Pancreas (tissue), 10 donors: ENCODE measurements at regions not wholly inside any gene's neighbourhood (a gene's known extent, or its start where the extent isn't known, plus 50 kb on each side); places are given as distances from the start of the nearest gene placed in this dataset.

Experiments
- ATAC-seq, 4 donors: fragments of 200-7000 bp; cut with Tn5 transposase; one replicate each; pipeline versions ENCODE4 v1.8.0 to v1.9.1; 2020; ENCODE audit warnings: mild to moderate bottlenecking in 4 of 4, moderate library complexity in 4 of 4
- DNase-seq, 6 donors: peaks; one replicate each; pipeline ENCODE4 v3.0.0-alpha.2; 2020
- FAIRE-seq: peaks from 2 replicates; lab custom pipeline; 2012; peaks lifted over from hg19 to GRCh38; lab: Jason Lieb, UNC
- H3K27ac ChIP-seq, 4 donors: fragments of 200-600 bp; sonication (generic); 1 replicate in 3 of 4; 2 replicates in 1 of 4; pipeline versions ENCODE4 v1.5.0 to v1.8.0; 2020
- H3K27me3 ChIP-seq, 4 donors: fragments of 200-600 bp; one replicate each; pipeline ENCODE4 v1.8.0; 2021
- H3K36me3 ChIP-seq, 3 donors: fragments of 200-600 bp; sonication (generic) in 1 of 3; one replicate each; pipeline versions ENCODE4 v1.5.0 to v1.8.0; 2020 to 2021
- H3K4me1 ChIP-seq, 3 donors: fragments of 200-600 bp; one replicate each; pipeline ENCODE4 v1.8.0; 2021
- H3K4me3 ChIP-seq, 4 donors: fragments of 200-600 bp; sonication (generic) in 2 of 4; one replicate each; pipeline versions ENCODE4 v1.5.0 to v1.8.0; 2020 to 2021
- H3K9me3 ChIP-seq, 4 donors: fragments of 200-600 bp; one replicate each; pipeline ENCODE4 v1.8.0; 2021
- WGBS, 2 donors: extraction: QIAGEN DNeasy Blood & Tissue Kit; methylation state at CpG; one replicate each; pipeline ENCODE4 v1.1.7; 2013; 5-methylcytosine and 5-hydroxymethylcytosine counted together
- intact Hi-C, 3 donors: fragments of 100-400 bp; cut with DNase I; formaldehyde crosslinking; loops; one replicate each; pipeline versions ENCODE4 v1.11.1 to v1.14.2; 2022
- TF ChIP-seq, protein P1 (sequence below), 4 donors: fragments of 200-600 bp; sonication (generic) in 3 of 4; IDR thresholded peaks; one replicate each; pipeline versions ENCODE4 v1.5.0 to v1.8.0; 2021; ENCODE audit warnings: antibody characterized with exemption in 4 of 4
- donor health status: healthy with polysubstance abuse.
- donor health status: DM: no; HTN: no; CAD: no; lungs with moderate emphysema.
- donor health status: DM: no; HTN: no; CAD: no.
- donor health status: control.
- donor health status: control.
- donor health status: Bipolar disorder and iron deficiency.
- donor health status: DM: yes; HTN: yes; CAD: no.
- donor health status: DM: no; HTN: no; CAD: no.
- donor health status: DM: no; HTN: no; CAD: no.
- donor health status: DM: yes; HTN: yes; CAD: no.

DNA sequence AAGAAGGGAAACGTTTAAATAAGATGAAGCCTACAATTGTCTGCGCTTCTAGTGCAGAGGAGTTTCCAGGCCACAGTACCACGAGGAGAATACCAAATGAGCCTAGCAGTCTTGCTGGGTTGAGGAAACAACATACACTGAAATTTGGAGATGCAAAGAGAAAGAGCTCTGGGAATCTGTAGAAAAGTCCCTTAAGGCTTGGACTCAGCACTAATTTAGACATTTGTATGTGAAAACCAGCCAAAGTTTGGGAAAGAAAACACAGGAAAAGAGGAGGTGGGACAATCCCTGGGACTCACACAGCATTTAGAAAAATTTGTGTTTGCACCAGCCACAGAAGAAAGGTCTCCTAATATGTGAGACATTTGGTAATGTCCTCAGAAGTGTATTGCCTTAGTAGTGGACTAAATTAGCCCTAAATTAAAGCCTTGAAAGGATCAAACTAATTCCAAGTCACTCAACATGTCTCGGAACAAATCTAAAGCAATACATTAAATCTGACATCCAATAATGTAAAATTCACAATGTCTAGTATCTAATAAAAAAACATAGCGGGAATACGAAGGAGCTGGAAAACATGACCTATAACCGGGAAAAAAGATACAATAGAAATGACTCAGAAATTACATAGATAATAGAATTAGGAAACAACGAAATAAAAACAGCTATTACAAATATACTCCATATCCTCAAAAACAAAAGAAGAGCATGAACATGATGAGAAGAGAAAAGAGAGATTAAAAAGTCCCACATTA lies 187.1 kb upstream of the NAMPT start:
- no peak for FAIRE-seq
- ATAC-seq, result no peak
- WGBS, 2 donors, result 73 to 79% methylated on average over 8 of the region's 8 CpGs
- H3K4me3 ChIP-seq, result no peak overlapping the region
- intact Hi-C loops, result no loop called here
- no peak overlapping the region for H3K27ac ChIP-seq
- no peaks in the 10 kb centered on the region for H3K4me1 ChIP-seq
- no peaks in the 10 kb centered on the region for H3K9me3 ChIP-seq
- TF ChIP-seq, protein P1, sequence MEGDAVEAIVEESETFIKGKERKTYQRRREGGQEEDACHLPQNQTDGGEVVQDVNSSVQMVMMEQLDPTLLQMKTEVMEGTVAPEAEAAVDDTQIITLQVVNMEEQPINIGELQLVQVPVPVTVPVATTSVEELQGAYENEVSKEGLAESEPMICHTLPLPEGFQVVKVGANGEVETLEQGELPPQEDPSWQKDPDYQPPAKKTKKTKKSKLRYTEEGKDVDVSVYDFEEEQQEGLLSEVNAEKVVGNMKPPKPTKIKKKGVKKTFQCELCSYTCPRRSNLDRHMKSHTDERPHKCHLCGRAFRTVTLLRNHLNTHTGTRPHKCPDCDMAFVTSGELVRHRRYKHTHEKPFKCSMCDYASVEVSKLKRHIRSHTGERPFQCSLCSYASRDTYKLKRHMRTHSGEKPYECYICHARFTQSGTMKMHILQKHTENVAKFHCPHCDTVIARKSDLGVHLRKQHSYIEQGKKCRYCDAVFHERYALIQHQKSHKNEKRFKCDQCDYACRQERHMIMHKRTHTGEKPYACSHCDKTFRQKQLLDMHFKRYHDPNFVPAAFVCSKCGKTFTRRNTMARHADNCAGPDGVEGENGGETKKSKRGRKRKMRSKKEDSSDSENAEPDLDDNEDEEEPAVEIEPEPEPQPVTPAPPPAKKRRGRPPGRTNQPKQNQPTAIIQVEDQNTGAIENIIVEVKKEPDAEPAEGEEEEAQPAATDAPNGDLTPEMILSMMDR (IDR thresholded peaks at IDR 0.05), result no peak
- DNase-seq, result no peak
- no peaks in the 10 kb centered on the region for H3K27me3 ChIP-seq
- H3K36me3 ChIP-seq, result no peaks in the 10 kb centered on the region

DNA sequence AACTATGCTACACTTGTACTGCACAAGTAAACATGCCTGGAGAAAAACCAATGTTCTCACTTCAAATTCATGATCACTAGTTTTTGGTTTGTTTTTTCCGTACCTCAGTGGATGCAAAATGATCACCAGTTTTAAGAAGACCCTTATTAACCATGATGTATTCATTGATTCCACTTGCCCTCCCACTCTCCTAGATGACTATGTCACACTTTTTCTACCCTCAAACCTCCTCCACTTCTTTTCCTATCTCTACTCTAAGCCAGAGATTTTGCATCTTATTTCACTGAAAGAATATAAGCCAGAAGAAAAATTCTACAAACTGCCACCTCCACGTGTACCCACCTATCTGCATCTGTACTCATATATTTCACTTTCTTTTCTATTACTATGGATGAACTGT lies 186.2 kb upstream of the NAMPT start:
- WGBS, 2 donors, result 70 to 75% methylated on average over 2 of the region's 2 CpGs
- no peak for FAIRE-seq
- intact Hi-C loops, result no loop called here

DNA sequence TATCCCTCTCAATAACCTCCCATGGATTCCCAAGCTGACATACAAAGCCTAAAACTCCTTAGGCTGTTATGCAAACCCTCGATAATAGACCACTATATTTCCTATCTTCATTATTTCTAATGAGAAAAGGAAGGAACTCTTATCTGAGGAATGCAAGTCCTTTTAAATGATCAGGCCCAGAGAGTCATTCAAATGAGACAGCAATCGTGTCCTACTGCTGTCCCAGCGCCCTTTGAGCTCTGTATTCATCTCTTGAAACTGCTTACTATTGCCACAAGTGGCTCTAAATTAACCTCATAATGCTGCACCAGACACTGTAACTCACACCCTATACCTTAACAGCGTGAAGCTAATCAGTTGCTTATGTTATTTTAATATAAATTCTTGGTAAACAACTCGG lies 182.1 kb upstream of the NAMPT start:
- TF ChIP-seq, protein P1 (IDR thresholded peaks at IDR 0.05), result no peak
- peaks cover 0 to 4% (median 0%) of the 10 kb centered on the region in 3 donors for H3K4me1 ChIP-seq
- FAIRE-seq, result no peak
- no peaks in the 10 kb centered on the region for H3K36me3 ChIP-seq
- WGBS, 2 donors, result 72 to 82% methylated on average over 5 of the region's 5 CpGs
- no peaks in the 10 kb centered on the region for H3K27me3 ChIP-seq
- no peak for ATAC-seq
- H3K27ac ChIP-seq, result no peak overlapping the region
- no peak overlapping the region for H3K4me3 ChIP-seq
- intact Hi-C loops, result loop anchor here in 1 of 3 donors (10.0 kb wide), 1 partner anchor 292 kb away; no protein-coding TSS in a partner anchor
- DNase-seq, result no peak
- no peaks in the 10 kb centered on the region for H3K9me3 ChIP-seq

More for the DNA sequence above, 186.2 kb upstream of the NAMPT start:
- Histone ChIP-seq H3K4me3 (no peak overlapping the region), H3K4me1 (no peaks in the 10 kb centered on the region), H3K36me3 (no peaks in the 10 kb centered on the region), H3K27me3 (no peaks in the 10 kb centered on the region), H3K9me3 (no peaks in the 10 kb centered on the region), H3K27ac (no peak overlapping the region)
- ATAC-seq (no peak), DNase-seq (no peak)
- TF ChIP-seq, protein P1 (IDR thresholded peaks at IDR 0.05), result no peak

DNA sequence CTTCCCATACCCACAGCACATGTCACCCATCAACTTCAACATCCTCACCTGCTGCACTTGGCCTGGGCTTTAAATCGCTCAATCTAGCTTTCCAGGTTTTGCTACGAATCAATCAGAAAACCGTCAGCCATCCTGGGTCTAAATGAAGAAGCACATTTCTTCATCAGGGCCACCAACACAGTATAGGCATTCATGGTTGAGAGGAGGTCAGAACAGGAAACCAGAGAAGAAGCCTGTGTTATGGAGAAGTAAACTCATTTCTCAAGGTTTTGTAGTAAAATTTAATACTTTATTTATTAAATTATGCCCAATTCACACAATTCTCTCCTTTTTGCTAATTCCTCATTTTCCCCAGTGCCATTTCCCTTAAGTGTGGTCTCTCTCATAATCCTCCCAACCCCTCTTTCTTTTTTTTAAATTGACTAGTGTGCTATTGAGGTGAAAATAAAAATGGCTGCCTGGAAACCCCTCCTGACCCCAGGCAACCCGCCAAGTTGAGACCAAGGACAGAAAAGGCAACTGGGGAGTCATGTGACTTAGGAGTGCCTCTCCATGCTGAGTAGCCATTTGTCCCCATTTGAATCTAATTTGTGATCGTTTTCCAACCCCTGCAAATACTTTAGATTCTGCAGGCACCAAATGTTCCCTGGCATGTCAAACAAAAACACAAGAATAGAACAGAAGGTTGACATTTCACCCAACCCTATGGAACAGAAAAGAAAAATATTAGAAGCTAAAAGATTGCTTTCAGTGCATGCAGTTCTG lies 181.1 kb upstream of the NAMPT start:
- TF ChIP-seq, protein P1 (IDR thresholded peaks at IDR 0.05), result no peak
- 67 to 73% methylated on average over 5 of the region's 5 CpGs for WGBS, 2 donors
- no peak overlapping the region for H3K27ac ChIP-seq
- DNase-seq (no peak), FAIRE-seq (no peak), ATAC-seq (no peak)
- H3K9me3 ChIP-seq, result no peaks in the 10 kb centered on the region
- H3K36me3 ChIP-seq, result no peaks in the 10 kb centered on the region
- intact Hi-C loops, result loop anchor here in 1 of 3 donors (10.0 kb wide), 1 partner anchor 291 kb away; no protein-coding TSS in a partner anchor
- peaks cover 0 to 6% (median 0%) of the 10 kb centered on the region in 3 donors for H3K4me1 ChIP-seq
- H3K4me3 ChIP-seq, result no peak overlapping the region
- no peaks in the 10 kb centered on the region for H3K27me3 ChIP-seq
